GM18511 (cell line): ENCODE measurements at regions not wholly inside any gene's neighbourhood (a gene's known extent, or its start where the extent isn't known, plus 50 kb on each side); places are given as distances from the start of the nearest gene placed in this dataset.

Experiments
- ATAC-seq: cut with Tn5 transposase; IDR thresholded peaks from one replicate; pipeline ENCODE4 v1.9.1; 2021; ENCODE audit warnings: mild to moderate bottlenecking, moderate library complexity; ENCODE audit not compliant: unreplicated experiment

DNA sequence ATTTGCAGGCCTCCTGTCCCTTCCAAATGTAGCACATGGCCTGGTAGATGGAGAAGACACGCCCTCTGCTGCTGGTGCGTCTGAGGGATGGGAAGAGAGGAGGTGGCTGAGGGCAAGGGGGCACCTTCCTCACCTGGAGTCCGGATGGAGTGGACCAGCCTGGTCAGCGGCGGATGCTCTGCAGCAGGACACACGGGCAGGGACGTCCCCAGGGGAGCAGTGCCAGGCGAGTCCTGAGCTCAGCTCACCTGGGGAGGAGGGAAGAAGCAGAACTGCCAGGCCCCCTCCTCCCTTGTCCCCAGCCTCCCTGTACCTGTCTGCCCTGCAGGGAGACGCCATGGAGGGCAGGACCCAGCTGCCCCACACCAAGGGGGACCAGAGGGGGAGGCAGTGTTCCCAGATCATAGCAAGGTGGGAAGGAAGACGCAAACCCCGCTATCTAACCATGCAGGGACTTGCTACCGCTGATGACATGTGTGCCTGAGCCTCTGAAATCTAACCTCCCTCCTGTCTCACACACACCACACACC lies 1495.9 kb downstream of the BRD1 start:
- ATAC-seq, result no peak

DNA sequence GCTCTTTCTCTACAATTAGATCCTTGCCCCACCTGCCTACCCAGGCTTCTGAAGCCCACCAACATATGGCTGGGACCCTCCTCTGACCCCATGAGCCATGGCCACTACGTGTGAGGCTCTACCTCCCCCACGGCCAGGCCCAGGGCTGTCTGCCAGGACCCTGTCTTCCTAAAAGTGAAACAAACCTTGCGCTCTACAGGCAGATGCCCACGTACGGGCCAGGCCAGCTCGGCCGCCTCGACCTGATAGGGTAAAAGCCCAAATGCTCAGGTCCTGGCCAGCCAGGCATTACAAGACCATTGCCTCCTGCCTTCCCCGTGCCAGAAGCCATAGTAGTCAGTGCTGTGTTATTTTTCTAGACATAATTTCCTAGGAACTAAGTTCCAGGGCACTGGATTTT lies 1496.4 kb downstream of the BRD1 start:
- no peak for ATAC-seq

DNA sequence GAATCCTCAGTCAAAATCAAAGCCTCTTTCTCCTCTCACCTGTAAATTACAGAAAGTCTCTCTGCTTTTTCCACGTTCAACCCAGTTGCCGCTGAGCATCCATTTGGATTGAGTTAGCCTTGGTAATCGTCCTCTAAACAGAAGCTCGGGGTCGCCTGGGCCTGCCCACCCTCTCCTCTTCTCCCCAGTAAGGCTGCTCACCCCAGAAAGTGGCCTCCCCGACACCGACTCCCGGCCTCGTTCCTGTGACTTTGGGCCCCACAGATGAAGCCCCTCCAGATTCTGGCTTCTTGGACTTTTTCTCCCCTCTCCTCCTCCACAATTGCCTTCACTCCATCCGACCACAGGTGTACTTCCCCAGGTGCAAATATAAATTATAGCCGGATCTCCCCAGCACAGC lies 1500.0 kb downstream of the BRD1 start:
- no peak for ATAC-seq

DNA sequence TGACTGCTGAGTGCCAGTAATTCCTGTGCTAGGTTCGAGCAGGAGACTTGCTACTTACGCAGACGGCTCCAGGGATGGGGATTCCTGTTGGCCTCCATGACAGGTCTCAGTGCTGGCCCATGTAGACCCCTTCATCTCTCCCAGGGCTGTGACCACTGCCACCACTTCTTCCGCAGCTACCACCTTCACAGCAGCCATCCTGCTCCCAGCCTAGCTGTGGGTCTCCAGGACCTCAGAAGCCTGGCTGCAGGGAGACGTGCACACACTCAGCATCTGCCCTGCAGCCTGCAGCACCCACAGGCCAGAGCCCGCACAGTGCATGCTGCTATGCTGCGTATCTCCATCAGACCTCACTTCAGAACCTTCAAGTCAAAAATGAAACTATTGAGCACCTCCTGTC lies 1503.9 kb downstream of the BRD1 start:
- no peak for ATAC-seq

DNA sequence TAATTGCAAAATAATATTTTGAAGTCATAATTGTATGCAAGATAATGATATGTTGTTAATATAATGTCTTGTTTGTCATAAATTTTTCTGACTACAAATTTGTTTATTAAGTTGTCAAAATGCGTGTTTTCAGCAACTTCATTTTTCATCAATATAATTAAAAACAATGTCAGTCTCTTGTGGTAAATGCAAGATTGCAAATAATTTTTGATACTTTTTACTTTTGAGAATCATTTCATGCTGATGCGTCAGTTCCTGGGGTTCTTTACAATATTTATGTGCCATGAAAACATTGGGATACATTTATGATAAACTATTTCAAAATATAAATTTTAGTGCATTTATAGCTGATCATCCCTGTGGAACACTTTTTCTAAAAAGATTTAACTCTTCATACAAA lies 1504.8 kb downstream of the BRD1 start:
- no peak for ATAC-seq

DNA sequence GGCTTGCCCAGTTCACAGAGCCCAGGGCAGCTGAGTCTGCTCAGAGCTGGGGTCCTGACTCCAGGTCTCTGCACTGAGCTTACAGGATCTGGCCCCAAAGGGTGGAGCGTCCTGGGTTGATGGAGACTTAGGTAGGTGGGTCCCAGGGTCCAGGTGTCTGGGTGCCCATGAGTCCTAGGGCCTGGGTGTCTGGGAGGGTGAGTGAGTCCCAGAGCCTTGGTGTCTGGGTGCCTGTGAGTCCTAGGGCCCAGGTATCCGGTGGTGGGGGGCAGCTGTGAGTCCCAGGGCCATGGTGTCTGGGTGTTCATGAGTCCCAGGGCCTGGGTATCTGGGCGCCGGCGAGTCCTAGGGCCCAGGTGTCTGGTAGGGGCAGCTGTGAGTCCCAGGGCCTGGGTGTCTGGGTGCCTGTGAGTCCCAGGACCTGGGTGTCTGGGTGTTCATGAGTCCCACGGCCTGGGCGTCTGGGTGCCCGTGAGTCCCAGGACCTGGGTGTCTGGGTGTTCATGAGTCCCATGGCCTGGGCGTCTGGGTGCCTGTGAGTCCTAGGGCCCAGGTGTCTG lies 1505.6 kb downstream of the BRD1 start:
- ATAC-seq, result no peak

DNA sequence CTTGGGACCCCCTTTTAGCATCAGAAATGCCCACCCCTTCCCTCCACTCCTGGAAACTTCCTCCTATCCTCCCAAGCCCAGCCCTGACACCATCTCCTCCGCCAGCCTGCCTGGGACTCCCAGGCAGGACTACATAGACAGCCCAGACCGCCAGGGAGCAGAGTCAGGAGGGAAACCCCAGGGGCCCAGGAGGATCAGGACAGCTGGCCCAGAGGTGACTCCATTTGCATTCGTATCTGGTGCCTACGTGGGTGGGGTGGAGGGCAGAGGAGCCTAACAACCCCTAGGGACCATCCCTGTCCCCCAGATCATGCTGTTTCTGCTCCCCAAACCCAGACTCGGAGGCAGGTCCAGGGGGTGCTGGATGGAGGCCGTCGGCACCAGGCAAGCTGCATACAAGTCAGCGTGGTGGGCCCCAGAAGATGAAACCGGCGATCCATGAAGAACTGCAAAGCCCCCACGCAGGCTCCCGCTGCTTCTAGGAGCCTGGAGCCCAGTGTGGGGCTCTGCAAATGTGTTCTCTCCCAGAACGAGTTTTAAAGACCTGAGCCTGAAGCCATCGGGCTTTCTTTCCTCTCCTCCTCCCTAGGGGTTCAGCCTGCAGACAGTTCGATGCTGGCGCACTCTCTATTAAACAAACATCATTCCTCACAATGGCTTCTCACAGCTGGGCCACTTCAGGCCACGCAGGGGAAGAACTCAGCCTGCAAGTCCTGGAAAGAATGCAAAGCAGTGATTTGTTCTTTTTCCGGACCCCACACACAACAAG lies 1506.8 kb downstream of the BRD1 start:
- no peak for ATAC-seq

DNA sequence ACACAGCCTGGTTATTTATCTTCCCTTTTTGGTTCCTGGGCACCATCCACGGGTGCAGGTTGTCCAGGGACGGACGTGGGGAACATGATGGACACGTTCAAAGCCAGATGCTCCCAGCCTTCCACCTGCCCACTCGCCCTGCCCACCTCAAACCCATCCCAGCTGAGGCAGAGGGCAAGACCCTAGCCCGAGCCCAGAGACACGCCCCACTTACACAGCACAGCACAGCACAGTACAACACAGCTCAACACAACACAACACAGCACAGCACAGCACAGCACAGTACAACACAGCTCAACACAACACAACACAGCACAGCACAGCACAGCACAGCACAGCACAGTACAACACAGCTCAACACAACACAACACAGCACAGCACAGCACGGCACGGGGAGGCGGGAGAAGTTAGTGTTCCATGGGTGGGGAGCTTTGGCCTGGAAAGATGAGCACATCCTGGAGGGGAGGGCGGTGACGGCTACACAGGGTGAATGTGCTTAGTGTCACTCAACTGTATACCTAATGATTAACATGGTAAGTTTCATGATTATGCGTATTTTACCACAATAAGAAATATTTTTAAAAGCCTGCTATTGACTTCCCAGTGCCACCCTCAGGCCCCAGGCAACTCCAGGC lies 1507.5 kb downstream of the BRD1 start:
- no peak for ATAC-seq

DNA sequence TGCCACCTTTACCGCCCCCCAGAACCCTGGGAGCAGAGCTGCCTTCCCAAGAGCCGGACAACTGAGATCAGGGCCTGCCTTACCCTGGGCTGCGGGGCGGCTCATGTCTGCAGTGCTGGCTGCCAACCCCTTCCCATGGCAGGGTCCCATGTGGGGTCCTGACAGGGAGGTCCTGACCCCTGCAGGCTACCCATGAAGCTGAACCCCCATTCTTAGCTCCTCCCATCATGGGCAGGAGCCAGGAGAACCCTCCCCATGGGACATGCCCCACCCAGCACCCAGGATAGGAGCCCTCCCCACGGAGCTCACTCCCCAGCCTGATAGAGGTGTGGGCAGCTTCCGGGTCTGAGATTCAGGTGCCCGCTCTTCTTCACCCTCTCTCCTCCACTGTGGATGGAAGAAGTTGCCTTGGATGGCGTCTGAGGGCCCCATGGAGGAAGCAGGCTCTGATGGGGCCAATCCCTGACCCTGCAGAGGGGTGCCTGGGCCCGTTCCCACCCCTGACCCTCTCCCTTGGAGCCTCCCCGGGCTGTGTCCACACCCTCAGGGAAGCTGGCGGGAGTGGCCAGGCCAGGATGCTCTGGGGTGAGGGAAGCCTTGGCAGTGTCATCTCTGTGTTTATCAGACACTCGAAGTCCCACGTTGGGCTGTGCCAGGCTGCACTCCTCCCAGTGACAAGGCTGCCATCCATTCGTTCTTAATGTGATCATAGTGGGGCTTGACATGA lies 1508.2 kb downstream of the BRD1 start:
- no peak for ATAC-seq

DNA sequence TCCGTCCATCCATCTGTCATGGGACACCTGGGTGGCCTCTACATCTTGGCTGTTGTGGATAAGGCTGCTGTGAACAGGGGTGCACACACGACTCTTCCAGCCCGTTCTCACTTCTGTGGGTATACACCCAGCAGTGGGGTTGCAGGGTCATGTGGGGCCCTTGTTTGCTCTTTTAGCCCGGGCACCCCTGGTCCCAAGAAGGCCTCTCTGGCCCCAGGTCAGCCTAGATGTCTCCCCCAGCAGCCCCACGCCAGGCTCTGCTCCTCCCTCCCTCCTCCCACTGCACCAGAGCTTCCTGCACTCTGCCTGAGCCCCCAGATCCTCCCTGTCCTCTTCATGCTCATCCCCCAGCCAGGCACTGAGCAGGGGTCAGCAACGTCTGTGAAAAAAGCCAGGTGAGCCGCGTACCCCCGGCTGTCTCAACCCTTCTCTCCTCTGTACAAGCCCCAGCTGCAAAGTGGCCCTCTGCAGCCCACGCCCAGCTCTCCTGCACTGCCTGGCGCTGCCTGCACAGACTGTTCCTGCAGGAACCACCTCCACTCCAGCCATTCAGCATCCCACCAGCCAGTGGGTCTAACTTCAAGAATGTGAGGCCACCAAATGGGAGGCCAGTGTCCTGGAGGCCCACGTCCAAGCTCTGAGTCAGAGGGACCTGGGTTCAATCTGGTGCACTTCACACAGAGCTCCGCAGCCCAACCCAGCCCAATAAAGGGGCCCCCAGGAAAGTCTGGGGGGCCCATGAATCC lies 1508.9 kb downstream of the BRD1 start:
- ATAC-seq, result no peak

DNA sequence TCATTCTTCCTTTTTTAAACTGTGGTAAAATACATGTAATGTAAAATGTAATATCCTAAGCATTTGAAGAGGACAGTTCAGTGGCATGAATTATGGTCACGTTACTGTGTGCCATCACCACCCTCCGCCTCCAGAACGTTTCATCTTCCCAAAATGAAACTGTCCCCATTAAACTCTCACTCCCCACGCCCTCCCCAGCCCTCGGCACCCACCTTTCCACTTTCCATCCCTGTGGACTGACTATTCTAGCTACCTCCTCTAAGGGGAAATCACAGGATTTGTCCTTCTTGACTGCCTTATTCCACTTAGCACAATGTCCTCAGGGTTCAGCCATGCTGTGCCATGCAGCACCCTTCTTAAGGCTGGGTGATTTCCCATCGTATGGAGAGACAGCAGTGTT lies 1509.5 kb downstream of the BRD1 start:
- no peak for ATAC-seq

DNA sequence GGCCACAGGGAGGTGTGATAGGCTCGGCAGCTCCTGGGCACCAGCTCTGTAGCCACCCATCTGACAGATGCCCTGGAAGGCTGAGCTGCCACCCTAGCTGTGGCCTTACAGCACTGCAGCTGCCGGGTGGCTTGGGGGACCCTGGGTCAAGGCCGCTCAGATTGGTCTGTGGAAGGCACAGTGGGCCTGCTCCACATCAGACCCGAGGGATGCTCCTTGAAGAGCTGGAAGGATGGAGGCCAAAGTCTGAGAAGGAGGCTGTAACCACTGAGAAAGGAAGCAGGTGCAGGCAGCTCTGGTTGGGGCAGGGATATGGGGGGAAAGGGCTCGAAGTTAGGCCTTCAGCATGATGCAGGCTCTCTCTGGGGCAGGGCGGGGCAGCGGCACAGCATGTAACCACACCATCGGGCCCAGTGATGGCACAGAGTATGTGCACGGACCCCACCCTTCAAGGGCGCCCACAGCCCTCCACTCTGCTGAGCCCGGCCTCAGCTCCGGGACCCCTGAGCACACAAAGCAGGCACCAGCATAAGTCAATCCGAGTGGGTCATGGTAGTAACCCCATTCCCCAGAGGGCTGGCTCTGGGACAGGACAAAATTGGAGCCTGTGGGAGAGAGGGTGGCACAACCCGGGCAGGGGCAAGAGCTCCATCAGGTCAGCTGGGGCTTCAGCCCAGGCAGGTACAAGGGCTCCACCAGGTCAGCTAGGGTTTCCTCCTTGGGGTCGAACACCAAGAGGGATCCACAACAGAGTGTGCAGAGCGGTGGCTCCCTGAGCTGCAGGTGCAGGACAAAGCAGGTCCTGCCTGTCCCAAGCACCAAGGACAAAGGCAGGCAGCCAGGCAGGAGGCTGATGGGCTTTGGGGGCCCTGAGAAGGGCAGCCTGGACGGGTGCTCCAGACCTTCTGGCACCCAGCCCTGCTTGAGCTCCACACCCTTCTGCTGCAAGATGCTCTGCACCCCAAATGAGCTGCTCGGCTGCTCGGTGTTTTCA lies 1511.1 kb downstream of the BRD1 start:
- no peak for ATAC-seq

DNA sequence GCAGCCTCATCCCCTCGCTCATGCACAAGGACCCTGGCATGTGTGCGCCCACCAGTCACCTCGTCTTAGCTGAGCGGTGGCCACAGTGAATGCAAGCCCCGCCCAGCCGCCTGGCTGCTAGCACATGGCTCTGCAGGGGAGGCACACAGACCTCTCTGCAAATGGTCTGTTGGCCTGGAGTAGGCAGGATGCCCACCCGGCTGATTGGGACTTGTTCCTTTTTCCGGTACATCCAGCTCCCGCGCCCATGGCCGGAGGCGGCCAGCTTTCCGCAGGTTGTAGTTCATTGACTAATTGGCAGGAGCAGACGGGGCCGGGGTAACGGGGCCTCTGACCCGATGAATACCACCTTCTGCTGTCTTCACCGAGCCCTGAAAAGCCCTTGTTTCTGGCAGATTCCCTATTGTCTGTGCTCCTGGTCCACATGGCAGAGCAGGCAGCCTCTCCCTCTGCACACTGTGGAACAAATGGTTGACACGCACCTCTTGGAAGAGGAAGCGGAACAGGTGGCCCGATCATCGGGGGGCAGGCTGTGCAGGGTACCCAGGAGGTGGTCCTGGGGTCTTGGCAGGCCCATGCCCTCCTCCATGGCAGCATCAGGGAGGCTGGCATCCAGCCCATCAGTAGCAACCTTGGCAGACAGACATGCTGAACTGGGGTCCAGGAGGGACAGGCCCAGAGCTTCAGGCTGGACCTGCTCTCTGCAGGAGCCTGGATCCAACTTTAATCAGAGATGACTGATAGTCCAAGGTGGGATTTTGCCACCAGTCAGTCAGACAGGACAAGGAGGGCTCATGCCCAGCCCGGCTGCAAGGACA lies 1512.0 kb downstream of the BRD1 start:
- no peak for ATAC-seq

DNA sequence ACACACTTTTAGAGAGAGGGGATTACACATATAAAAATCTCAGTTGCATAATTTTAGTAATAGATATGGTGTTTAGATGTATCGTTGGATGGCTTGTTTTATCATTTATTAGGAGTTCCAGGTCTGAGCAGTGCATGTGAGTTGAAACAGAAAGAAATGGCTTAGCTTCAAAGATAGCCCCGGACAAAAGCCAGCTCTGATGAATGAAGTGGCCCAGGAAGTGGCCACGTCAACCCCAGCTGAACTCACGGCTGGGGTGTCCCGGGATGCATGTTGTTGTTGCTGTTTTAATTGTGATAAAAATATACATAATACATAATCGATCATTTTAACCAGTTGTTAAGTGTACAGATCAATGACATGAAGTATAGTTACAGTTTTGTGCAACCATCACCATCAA lies 1513.6 kb downstream of the BRD1 start:
- no peak for ATAC-seq

DNA sequence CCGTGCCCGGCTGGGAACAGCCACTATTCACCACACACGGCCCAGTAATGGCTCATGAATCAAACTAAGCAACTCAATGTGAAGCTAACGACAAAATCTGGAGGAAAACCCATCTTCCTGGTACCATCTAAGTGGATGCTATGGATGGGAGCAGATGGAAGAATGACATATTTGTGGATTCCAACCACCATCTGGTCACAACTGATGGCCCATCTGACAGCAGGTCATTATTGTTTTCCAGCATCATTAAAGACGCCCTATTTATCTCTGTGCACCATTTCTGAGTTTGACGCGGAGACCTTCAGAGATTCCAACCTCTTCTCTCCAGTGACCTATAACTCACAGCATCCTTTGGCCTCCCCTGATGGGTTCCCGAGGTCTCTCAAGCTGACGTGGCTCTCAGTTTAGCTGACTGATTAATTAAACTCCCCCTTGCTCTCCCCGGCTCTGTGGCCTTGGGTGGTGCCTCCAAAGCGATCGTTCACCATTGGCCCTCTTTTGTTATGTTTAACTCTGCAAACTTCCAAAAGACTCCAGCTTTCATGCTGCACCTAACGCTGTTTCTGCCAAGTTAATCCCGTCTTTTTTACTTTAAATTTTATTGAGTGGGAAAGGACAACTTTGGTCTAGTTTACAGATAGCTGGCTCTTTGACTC lies 1514.4 kb downstream of the BRD1 start:
- ATAC-seq, result no peak

DNA sequence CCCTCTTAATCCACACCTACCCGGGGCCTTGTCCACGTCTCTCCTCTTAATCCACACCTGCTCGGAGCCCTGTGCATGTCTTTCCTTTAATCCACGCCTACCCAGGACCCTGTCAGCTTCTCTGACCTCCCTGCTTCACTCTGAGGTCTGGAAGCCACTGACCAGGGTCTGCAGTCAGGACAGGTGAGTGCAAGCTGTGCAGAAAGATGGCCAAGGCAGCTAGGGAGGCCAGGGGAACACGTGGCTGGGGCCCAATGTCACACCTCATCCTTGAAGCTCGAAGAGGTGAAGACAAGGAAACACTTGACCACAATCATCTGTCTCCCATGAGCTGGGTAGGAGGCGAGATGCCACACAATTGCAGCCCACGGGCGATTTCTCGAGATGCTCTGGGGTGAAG lies 1516.9 kb downstream of the BRD1 start:
- ATAC-seq, result no peak

DNA sequence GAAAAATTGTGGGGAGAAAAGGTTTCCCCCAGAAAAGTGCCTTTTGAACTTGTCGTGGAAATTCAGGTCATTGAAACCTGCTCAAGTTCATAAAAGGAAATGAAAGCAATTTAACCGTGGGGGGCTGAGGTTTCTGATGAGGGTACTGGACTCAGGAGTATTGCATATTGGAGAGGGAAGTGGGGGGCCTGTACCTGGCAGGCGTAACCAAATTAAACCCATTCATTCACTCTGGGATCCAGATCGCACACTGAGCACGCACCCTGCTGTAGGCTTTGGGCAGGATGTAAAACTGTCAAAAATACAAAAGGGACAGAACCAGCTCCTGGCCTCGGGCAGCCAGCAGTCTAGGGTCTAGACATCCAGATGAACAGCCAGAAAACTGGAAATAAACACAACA lies 1517.4 kb downstream of the BRD1 start:
- no peak for ATAC-seq

DNA sequence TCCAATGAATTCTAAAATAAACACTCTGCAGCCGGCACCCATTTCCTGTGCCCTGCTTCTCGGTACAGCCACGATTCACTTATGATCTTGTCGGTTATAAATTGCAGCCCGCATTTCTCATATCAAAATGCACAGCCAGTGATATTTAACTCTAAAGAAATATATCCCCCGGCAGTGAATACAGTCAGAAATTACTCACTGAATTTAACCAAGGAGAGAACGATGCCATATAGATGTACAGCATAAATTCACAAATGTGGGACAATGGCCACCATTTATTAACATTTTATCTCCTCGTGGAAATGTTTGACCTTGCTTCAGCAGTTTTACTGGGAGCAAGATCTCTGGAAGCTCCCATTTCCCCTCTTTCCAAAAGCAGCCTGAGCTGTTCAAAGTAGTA lies 1517.8 kb downstream of the BRD1 start:
- ATAC-seq, result no peak
